ENCODE measurements at regions not wholly inside any gene's neighbourhood (a gene's known extent, or its start where the extent isn't known, plus 50 kb on each side); places are given as distances from the start of the nearest gene placed in this dataset.

DNA sequence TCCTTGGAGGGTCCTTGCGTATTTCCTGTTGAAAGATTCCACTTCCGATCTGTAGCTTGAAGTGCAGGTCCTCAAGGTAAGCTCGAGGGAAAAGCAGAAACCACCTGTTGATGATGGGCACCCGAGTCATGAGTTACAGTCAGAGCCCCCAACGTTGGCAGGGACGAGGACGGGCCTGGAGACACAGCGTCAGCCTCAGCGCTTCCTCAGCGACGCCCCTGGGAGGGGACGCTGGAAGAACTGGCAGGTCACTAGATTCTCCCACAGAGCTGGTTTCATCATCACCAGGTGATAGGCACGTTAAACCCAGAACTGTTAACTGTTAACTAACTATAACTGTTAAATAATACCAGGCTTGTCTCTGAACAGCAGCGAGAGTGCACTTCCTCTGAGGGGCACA lies 101.8 kb downstream of the TNFAIP2 start:
- H3K27me3 ChIP-seq = peaks cover 50% of the 10 kb centered on the region
- no peaks in the 10 kb centered on the region for H3K9me3 ChIP-seq
- H3K4me1 ChIP-seq (ENCODE audit: control insufficient read depth in 1 of 2, insufficient read depth in 1 of 2, low read depth in 1 of 2, low read length in 1 of 2) = peaks cover 17% of the 10 kb centered on the region in 2 experiments
- TF ChIP-seq, protein P1, sequence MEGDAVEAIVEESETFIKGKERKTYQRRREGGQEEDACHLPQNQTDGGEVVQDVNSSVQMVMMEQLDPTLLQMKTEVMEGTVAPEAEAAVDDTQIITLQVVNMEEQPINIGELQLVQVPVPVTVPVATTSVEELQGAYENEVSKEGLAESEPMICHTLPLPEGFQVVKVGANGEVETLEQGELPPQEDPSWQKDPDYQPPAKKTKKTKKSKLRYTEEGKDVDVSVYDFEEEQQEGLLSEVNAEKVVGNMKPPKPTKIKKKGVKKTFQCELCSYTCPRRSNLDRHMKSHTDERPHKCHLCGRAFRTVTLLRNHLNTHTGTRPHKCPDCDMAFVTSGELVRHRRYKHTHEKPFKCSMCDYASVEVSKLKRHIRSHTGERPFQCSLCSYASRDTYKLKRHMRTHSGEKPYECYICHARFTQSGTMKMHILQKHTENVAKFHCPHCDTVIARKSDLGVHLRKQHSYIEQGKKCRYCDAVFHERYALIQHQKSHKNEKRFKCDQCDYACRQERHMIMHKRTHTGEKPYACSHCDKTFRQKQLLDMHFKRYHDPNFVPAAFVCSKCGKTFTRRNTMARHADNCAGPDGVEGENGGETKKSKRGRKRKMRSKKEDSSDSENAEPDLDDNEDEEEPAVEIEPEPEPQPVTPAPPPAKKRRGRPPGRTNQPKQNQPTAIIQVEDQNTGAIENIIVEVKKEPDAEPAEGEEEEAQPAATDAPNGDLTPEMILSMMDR (IDR thresholded peaks at IDR 0.05) = no peak
- no peak overlapping the region for H3K27ac ChIP-seq
- H3K36me3 ChIP-seq = no peaks in the 10 kb centered on the region
- H3K4me3 ChIP-seq (ENCODE audit: low read depth in 1 of 2, low read length in 1 of 2) = no peak overlapping the region

DNA sequence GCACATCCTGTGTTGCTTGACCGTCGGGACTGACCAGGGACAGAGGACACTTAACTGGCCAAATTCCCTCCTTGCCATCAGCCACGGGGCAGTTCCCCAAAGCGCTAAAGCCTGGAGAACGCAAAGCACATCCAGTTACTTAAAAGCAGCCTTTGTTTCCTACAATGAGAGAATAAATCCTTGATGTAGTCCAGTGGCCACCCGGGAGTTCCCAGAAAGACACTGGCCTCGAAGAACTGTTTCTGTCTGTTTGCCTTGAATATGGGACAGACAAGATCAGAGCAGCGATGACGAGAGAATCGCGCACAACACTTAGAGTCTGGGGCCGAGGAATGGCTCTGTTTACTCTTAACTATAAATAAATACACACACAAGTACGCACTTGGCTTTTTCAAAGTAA lies 102.2 kb downstream of the TNFAIP2 start:
- no peak overlapping the region for H3K27ac ChIP-seq
- H3K36me3 ChIP-seq = no peaks in the 10 kb centered on the region
- H3K4me1 ChIP-seq (ENCODE audit: control insufficient read depth in 1 of 2, insufficient read depth in 1 of 2, low read depth in 1 of 2, low read length in 1 of 2) = peaks cover 15 to 17% of the 10 kb centered on the region in 2 experiments
- no peak overlapping the region for H3K4me3 ChIP-seq (ENCODE audit: low read depth in 1 of 2, low read length in 1 of 2)
- H3K27me3 ChIP-seq = peaks cover 46% of the 10 kb centered on the region
- no peaks in the 10 kb centered on the region for H3K9me3 ChIP-seq
- TF ChIP-seq, protein P1 (IDR thresholded peaks at IDR 0.05) = no peak

DNA sequence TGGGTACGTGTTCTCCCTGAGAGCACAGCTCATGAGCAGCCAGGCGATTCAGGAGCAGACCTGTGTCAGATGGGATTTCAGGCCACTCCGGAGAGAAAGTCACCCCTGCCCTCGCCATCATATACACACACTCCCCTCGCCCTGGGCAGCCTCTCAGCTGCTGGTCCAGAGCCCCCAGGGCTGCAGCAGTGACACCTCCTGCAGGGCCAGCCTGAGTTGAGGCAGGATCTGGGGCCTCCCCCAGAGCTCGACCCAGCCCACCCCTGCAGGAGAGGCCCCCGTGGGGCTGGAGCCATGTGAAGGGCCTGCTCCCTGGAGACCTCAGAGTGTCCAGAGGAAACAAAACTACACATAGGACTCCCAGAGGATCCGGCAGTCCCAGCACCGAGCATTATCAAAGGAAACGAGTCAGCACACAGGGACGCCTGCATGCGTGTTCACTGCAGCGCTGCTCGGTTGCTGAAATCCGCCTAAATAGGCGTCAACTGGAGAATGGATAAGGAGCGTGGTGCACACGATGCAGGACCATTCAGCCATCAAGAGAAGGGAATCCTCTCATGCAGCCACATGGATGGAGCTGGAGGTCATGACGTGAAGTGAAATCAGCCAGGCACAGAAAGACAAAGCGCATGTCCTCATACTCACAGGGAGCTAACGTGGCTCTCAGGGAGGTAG lies 104.0 kb downstream of the TNFAIP2 start:
- Histone ChIP-seq H3K4me1 (ENCODE audit: control insufficient read depth in 1 of 2, insufficient read depth in 1 of 2, low read depth in 1 of 2, low read length in 1 of 2) (peaks cover 12 to 17% of the 10 kb centered on the region in 2 experiments), H3K27ac (no peak overlapping the region), H3K36me3 (no peaks in the 10 kb centered on the region), H3K4me3 (ENCODE audit: low read depth in 1 of 2, low read length in 1 of 2) (no peak overlapping the region), H3K27me3 (peaks cover 29% of the 10 kb centered on the region), H3K9me3 (no peaks in the 10 kb centered on the region)
- TF ChIP-seq, protein P1 (IDR thresholded peaks at IDR 0.05) = no peak

DNA sequence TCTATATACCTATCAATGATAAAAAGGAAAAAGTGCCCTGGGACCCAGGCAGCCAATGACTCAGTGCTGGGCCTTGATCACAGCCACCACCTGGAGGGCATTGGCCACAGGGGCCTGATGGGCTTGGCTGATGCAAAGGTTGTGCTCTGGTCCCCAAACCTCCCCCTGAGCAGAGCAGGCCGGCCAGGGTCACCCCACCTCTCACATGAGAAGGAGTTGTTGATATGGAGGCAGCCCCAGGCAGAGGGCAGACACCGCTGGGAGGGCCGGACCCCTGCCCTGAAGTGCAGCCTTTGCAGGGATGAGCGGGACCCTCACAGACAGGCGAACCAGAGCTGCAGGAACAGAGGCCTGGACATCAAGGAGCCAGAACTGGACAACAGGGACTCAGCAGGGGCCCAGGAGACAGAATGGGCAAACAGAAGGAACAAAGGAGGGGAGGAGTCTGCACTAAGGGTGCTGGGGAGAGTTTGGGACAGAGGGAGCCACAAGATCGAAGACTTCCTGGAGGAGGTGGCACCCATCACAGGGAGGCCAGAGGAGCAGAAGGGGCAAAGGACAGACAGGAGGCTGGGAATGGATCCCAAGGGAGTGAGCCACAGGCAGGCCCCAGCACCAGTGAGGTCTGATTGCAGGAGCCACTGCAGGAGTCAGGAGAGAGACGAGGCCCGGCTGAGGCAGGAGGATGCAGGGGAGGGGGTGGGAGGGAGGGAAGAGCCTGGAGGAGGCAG lies 105.0 kb downstream of the TNFAIP2 start:
- Histone ChIP-seq H3K9me3 (no peaks in the 10 kb centered on the region), H3K4me1 (ENCODE audit: control insufficient read depth in 1 of 2, insufficient read depth in 1 of 2, low read depth in 1 of 2, low read length in 1 of 2) (peaks cover 11 to 15% of the 10 kb centered on the region in 2 experiments), H3K27ac (no peak overlapping the region), H3K27me3 (peaks cover 25% of the 10 kb centered on the region), H3K36me3 (no peaks in the 10 kb centered on the region), H3K4me3 (ENCODE audit: low read depth in 1 of 2, low read length in 1 of 2) (no peak overlapping the region)
- TF ChIP-seq, protein P1 (IDR thresholded peaks at IDR 0.05) = no peak

DNA sequence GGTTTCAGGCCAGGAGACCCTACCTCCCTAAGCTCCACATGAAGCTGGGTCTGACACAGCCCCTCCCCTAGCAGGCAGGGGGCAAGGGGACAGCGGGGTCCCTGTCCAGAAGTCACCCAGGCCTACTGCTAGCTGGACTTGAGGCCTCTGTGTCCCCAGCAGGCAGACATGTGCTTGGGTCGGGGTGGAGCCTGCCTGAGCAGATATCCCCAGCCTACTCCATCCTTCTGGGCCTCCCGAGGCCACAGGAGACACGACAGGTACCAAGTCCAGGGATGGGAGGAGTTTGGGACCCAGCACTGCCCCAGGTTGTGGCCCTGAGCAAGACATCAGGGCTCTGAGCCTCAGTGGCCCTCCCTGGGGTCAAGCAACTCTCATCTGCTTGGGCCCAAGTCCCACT lies 105.2 kb upstream of the EIF5 start:
- TF ChIP-seq, protein P1 (IDR thresholded peaks at IDR 0.05) = no peak
- Histone ChIP-seq H3K36me3 (no peaks in the 10 kb centered on the region), H3K4me3 (ENCODE audit: low read depth in 1 of 2, low read length in 1 of 2) (no peak overlapping the region), H3K27me3 (peaks cover 32% of the 10 kb centered on the region), H3K27ac (no peak overlapping the region), H3K9me3 (no peaks in the 10 kb centered on the region), H3K4me1 (ENCODE audit: control insufficient read depth in 1 of 2, insufficient read depth in 1 of 2, low read depth in 1 of 2, low read length in 1 of 2) (peaks cover 4 to 8% of the 10 kb centered on the region in 2 experiments)
